OCI-LY7 (cell line): ENCODE measurements at regions not wholly inside any gene's neighbourhood (a gene's known extent, or its start where the extent isn't known, plus 50 kb on each side); places are given as distances from the start of the nearest gene placed in this dataset.

Experiments
- BruUV-seq: library from RNA; stranded (reverse); fragments of 400-500 nt; replicated peaks from 2 replicates; lab custom pipeline; 2021; lab: Mats Ljungman, UMichigan
- CTCF ChIA-PET: fragments of 300-600 bp; sonication (Branson Sonifier 250); formaldehyde crosslinking; loops from one replicate; lab custom pipeline; 2022; ENCODE audit warnings: antibody characterized with exemption; ENCODE audit not compliant: unreplicated experiment; lab: Charles Lee
- POLR2A ChIA-PET: fragments of 300-600 bp; sonication (Branson Sonifier 250); formaldehyde crosslinking; loops from one replicate; lab custom pipeline; 2022; ENCODE audit warnings: antibody characterized with exemption; lab: Charles Lee
- DNase-seq: peaks from one replicate; pipeline ENCODE4 v3.0.0-alpha.2; 2015; ENCODE audit warnings: low spot score
- H2AFZ ChIP-seq: fragments of 200-600 bp; sonication (generic), shearing (Covaris generic); 2 replicates; pipeline ENCODE4 v1.6.1; 2014; ENCODE audit warnings: mild to moderate bottlenecking, antibody characterized with exemption, low read length, moderate library complexity
- H3K27ac ChIP-seq: fragments of 200-600 bp; sonication (generic); 2 replicates; pipeline ENCODE4 v1.5.1; 2014; ENCODE audit warnings: mixed run types, low read depth, mild to moderate bottlenecking, moderate library complexity, low read length, inconsistent platforms; ENCODE audit not compliant: poor library complexity, severe bottlenecking
- H3K36me3 ChIP-seq: fragments of 200-600 bp; sonication (generic); 2 replicates; pipeline ENCODE4 v1.6.1; 2014; ENCODE audit warnings: mild to moderate bottlenecking, antibody characterized with exemption, low read length, moderate library complexity, mixed read lengths; ENCODE audit not compliant: insufficient read depth
- H3K4me1 ChIP-seq: fragments of 200-600 bp; sonication (generic); 2 replicates; pipeline ENCODE4 v1.5.1; 2014; ENCODE audit warnings: mild to moderate bottlenecking, low read length; ENCODE audit not compliant: insufficient read depth, poor library complexity, severe bottlenecking
- H3K4me2 ChIP-seq: fragments of 200-600 bp; sonication (generic); 2 replicates; pipeline ENCODE4 v1.6.1; 2014; ENCODE audit warnings: mild to moderate bottlenecking, low read length
- H3K4me3 ChIP-seq: fragments of 200-600 bp; sonication (generic); 2 replicates; pipeline ENCODE4 v1.5.1; 2014; ENCODE audit warnings: mild to moderate bottlenecking, low read depth, low read length; ENCODE audit not compliant: poor library complexity, severe bottlenecking
- H3K79me2 ChIP-seq: fragments of 200-600 bp; sonication (generic); 2 replicates; pipeline ENCODE4 v1.6.1; 2016; ENCODE audit warnings: low read depth, mild to moderate bottlenecking, low read length, moderate library complexity, mixed read lengths; ENCODE audit not compliant: insufficient read depth
- H3K9me2 ChIP-seq: fragments of 200-600 bp; sonication (generic); 2 replicates; pipeline ENCODE4 v1.6.1; 2016; ENCODE audit warnings: mild to moderate bottlenecking, low read length, mixed read lengths; ENCODE audit not compliant: insufficient read depth
- H3K9me3 ChIP-seq: fragments of 200-600 bp; sonication (generic); 2 replicates; pipeline ENCODE4 v1.6.1; 2014; ENCODE audit warnings: mild to moderate bottlenecking, mixed run types, low read length, mixed read lengths
- H4K20me1 ChIP-seq: fragments of 200-600 bp; sonication (generic); 2 replicates; pipeline ENCODE4 v1.6.1; 2014; ENCODE audit warnings: mild to moderate bottlenecking, antibody characterized with exemption, low read length, moderate library complexity, mixed read lengths; ENCODE audit not compliant: insufficient read depth
- CTCF ChIP-seq: fragments of 200-600 bp; sonication (generic); conservative IDR thresholded peaks from 2 replicates; pipeline ENCODE4 v1.5.1; 2014; ENCODE audit warnings: mild to moderate bottlenecking, antibody characterized with exemption, low read length, moderate library complexity, mixed read lengths
- EZH2phosphoT487 ChIP-seq: fragments of 200-600 bp; sonication (generic); IDR thresholded peaks from 2 replicates; pipeline ENCODE4 v1.6.1; 2018; ENCODE audit warnings: low read depth, borderline replicate concordance, mild to moderate bottlenecking, mixed run types, antibody characterized with exemption, low read length, moderate library complexity, mixed read lengths
- intact Hi-C: fragments of 100-400 bp; cut with micrococcal nuclease; formaldehyde crosslinking; loops from one replicate; pipeline ENCODE4 v1.10.0; 2022; ENCODE audit not compliant: unreplicated experiment

GRCh38 chr7:51501620-51502019, 185.0 kb upstream of the COBL start:
- BruUV-seq: no TSS peak
- Histone ChIP-seq H3K36me3 (no peaks in the 10 kb centered on the region), H3K9me3 (no peaks in the 10 kb centered on the region), H2AFZ (no peak overlapping the region), H3K9me2 (no peaks in the 10 kb centered on the region), H3K4me1 (no peaks in the 10 kb centered on the region), H3K4me2 (no peak overlapping the region), H4K20me1 (no peaks in the 10 kb centered on the region), H3K27ac (no peak overlapping the region), H3K79me2 (no peaks in the 10 kb centered on the region), H3K4me3 (no peak overlapping the region)
- intact Hi-C loops: no loop called here
- POLR2A ChIA-PET: no interaction called here
- TF ChIP-seq CTCF (no peak), EZH2phosphoT487 (no peak)
- CTCF ChIA-PET: no interaction called here
- DNase-seq: no peak

DNA sequence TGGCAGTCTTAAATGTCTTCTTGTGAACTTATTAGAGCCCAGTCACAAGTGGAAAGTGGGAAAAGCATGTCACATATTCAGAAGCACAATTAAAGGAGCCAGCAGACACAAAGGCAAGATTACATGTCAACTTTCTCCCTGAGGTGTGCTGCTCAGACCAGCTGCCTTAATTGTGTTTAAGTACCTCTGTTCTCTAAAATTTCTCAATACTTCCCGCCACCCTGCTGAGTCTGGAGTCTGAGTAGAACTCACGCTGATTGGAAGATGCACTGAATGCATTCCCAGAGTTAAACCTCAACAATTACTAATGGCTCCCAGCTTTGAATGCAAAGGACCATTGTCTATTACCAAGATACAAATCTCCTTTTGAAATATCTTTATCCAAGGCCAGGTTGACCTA, 166.4 kb upstream of the COBL start:
- ChIA-PET CTCF (no interaction called here), POLR2A (no interaction called here)
- TF ChIP-seq CTCF (no peak), EZH2phosphoT487 (no peak)
- intact Hi-C loops: no loop called here
- no peak for DNase-seq
- Histone ChIP-seq H3K9me3 (no peaks in the 10 kb centered on the region), H4K20me1 (no peaks in the 10 kb centered on the region), H3K9me2 (no peaks in the 10 kb centered on the region), H3K4me1 (no peaks in the 10 kb centered on the region), H3K4me3 (no peak overlapping the region), H3K27ac (no peak overlapping the region), H3K4me2 (no peak overlapping the region), H2AFZ (no peak overlapping the region), H3K79me2 (no peaks in the 10 kb centered on the region), H3K36me3 (no peaks in the 10 kb centered on the region)
- BruUV-seq: no TSS peak

GRCh38 chr7:51481421-51481820, 164.8 kb upstream of the COBL start:
- Histone ChIP-seq H3K9me2 (no peaks in the 10 kb centered on the region), H3K27ac (no peak overlapping the region), H3K36me3 (no peaks in the 10 kb centered on the region), H3K4me3 (no peak overlapping the region), H3K4me2 (no peak overlapping the region), H4K20me1 (no peaks in the 10 kb centered on the region), H2AFZ (no peak overlapping the region), H3K9me3 (no peaks in the 10 kb centered on the region), H3K4me1 (no peaks in the 10 kb centered on the region), H3K79me2 (no peaks in the 10 kb centered on the region)
- ChIA-PET CTCF (no interaction called here), POLR2A (interaction anchor here (0.7 kb wide), 1 partner anchor 714 kb away, joined by 3 read pairs; no protein-coding TSS in a partner anchor)
- no peak for TF ChIP-seq CTCF
- no peak for TF ChIP-seq EZH2phosphoT487
- no TSS peak for BruUV-seq
- intact Hi-C loops: no loop called here
- no peak for DNase-seq
